Sigmoid colon (tissue), 6 donors: ENCODE measurements at regions not wholly inside any gene's neighbourhood (a gene's known extent, or its start where the extent isn't known, plus 50 kb on each side); places are given as distances from the start of the nearest gene placed in this dataset.

Experiments used
- DNase-seq: peaks from one replicate; pipeline ENCODE4 v3.0.0-alpha.2; 2019
- H3K27ac ChIP-seq, 4 donors: fragments of 200-600 bp; sonication (generic); one replicate each; pipeline ENCODE4 v1.5.1; 2016 to 2019; ENCODE audit warnings: mild to moderate bottlenecking in 1 of 4
- H3K27me3 ChIP-seq, 3 donors: fragments of 200-600 bp; sonication (generic); one replicate each; pipeline ENCODE4 v1.5.1; 2019; ENCODE audit warnings: mild to moderate bottlenecking in 1 of 3
- H3K36me3 ChIP-seq, 4 donors: fragments of 200-600 bp; sonication (generic); one replicate each; pipeline ENCODE4 v1.5.1; 2016 to 2019
- H3K4me1 ChIP-seq, 4 donors: fragments of 200-600 bp; sonication (generic); one replicate each; pipeline ENCODE4 v1.5.1; 2017 to 2019
- H3K4me3 ChIP-seq, 4 donors: fragments of 200-600 bp; sonication (generic); one replicate each; pipeline ENCODE4 v1.5.1; 2017 to 2019; ENCODE audit warnings: mild to moderate bottlenecking in 2 of 4, moderate library complexity in 1 of 4
- H3K9me3 ChIP-seq, 4 donors: fragments of 200-600 bp in 3 of 4; sonication (generic) in 3 of 4; one replicate each; pipeline versions ENCODE4 v1.5.1 to v1.6.1; 2013 to 2019
- EP300 ChIP-seq, 4 donors: sonication (generic); formaldehyde crosslinking; IDR thresholded peaks; one replicate each; pipeline ENCODE4 v1.6.1; 2017; ENCODE audit warnings: antibody characterized with exemption in 4 of 4
- POLR2A ChIP-seq, 2 donors: fragments of 450-650 bp; IDR thresholded peaks; one replicate each; pipeline ENCODE4 v1.6.1; 2016; ENCODE audit warnings: antibody characterized with exemption in 2 of 2, mild to moderate bottlenecking in 2 of 2, moderate library complexity in 2 of 2
- POLR2AphosphoS5 ChIP-seq, 4 donors: sonication (generic); formaldehyde crosslinking; IDR thresholded peaks; one replicate each; pipeline ENCODE4 v1.6.1; 2017; ENCODE audit warnings: antibody characterized with exemption in 4 of 4
- WGBS, 2 donors: extraction: QIAGEN DNeasy Blood & Tissue Kit; methylation state at CpG; one replicate each; pipeline ENCODE4 v1.1.7; 2013; 5-methylcytosine and 5-hydroxymethylcytosine counted together
- intact Hi-C: fragments of 100-400 bp; cut with DNase I; formaldehyde crosslinking; loops from one replicate; pipeline ENCODE4 v1.15.1; 2023
- TF ChIP-seq, protein P1 (sequence below), 4 experiments: fragments of 450-650 bp in 3 of 4; fragments of 200-600 bp in 1 of 4; IDR thresholded peaks; one replicate each; pipeline ENCODE4 v1.5.1; 2016 to 2019; ENCODE audit warnings: antibody characterized with exemption in 4 of 4, mild to moderate bottlenecking in 3 of 4, moderate library complexity in 2 of 4
- donor health status: healthy with polysubstance abuse.
- donor health status: healthy.

DNA sequence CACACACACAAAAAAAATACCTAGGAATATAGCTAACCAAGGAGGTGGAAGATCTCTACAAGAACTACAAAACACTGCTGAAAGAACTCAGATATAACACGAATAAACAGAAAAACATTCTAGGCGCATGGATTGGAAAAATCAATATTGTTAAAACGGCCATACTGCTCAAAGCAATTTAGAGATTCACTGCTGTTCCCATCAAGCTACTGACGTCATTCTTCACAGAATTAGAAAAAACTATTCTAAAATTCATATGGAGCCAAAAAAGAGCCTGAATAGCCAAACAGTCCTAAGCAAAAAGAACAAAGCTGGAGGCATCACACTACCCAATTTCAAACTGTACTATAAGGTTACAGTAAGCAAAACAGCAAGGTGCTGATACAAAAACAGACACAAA lies 390.2 kb downstream of the IDS start:
- TF ChIP-seq EP300 (IDR thresholded peaks at IDR 0.05) (no peak), POLR2A (IDR thresholded peaks at IDR 0.05) (no peak), POLR2AphosphoS5 (IDR thresholded peaks at IDR 0.05) (no peak)
- TF ChIP-seq, protein P1, sequence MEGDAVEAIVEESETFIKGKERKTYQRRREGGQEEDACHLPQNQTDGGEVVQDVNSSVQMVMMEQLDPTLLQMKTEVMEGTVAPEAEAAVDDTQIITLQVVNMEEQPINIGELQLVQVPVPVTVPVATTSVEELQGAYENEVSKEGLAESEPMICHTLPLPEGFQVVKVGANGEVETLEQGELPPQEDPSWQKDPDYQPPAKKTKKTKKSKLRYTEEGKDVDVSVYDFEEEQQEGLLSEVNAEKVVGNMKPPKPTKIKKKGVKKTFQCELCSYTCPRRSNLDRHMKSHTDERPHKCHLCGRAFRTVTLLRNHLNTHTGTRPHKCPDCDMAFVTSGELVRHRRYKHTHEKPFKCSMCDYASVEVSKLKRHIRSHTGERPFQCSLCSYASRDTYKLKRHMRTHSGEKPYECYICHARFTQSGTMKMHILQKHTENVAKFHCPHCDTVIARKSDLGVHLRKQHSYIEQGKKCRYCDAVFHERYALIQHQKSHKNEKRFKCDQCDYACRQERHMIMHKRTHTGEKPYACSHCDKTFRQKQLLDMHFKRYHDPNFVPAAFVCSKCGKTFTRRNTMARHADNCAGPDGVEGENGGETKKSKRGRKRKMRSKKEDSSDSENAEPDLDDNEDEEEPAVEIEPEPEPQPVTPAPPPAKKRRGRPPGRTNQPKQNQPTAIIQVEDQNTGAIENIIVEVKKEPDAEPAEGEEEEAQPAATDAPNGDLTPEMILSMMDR (IDR thresholded peaks at IDR 0.05), result no peak
- intact Hi-C loops, result no loop called here
- Histone ChIP-seq H3K4me3 (no peak overlapping the region), H3K9me3 (no peaks in the 10 kb centered on the region), H3K27ac (no peak overlapping the region), H3K36me3 (no peaks in the 10 kb centered on the region), H3K4me1 (no peaks in the 10 kb centered on the region), H3K27me3 (no peaks in the 10 kb centered on the region)
- 70 to 81% methylated on average over 4 of the region's 4 CpGs for WGBS, 2 donors
- DNase-seq, result no peak

DNA sequence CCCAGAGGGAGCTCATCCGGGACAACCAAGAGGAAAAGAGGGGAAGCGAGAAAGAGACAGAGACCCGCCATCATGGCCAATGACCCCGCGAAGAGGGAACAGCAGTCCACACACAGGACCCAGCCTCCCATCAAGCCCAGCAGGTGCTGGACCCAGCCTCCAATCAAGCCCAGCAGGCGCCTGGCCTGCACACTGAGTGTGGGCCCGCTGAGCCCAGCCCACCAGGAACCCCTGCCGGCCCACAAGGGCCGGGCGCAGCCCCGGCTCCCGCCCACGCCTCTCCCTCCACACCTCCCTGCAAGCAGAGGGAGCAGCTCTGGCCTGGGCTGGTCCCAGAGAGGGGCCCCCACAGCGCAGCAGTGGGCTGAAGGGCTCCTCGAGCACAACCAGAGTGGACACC lies 391.1 kb downstream of the IDS start:
- no peaks in the 10 kb centered on the region for H3K36me3 ChIP-seq
- no peak overlapping the region for H3K4me3 ChIP-seq
- no peak for DNase-seq
- no peak overlapping the region for H3K27ac ChIP-seq
- no peak for TF ChIP-seq POLR2A (IDR thresholded peaks at IDR 0.05)
- TF ChIP-seq, protein P1 (IDR thresholded peaks at IDR 0.05), result no peak
- TF ChIP-seq POLR2AphosphoS5 (IDR thresholded peaks at IDR 0.05), result no peak
- no peak for TF ChIP-seq EP300 (IDR thresholded peaks at IDR 0.05)
- WGBS, 2 donors, result 89 to 90% methylated on average over 15 of the region's 15 CpGs
- H3K4me1 ChIP-seq, result no peaks in the 10 kb centered on the region
- intact Hi-C loops, result no loop called here
- H3K27me3 ChIP-seq, result no peaks in the 10 kb centered on the region
- H3K9me3 ChIP-seq, result no peaks in the 10 kb centered on the region

DNA sequence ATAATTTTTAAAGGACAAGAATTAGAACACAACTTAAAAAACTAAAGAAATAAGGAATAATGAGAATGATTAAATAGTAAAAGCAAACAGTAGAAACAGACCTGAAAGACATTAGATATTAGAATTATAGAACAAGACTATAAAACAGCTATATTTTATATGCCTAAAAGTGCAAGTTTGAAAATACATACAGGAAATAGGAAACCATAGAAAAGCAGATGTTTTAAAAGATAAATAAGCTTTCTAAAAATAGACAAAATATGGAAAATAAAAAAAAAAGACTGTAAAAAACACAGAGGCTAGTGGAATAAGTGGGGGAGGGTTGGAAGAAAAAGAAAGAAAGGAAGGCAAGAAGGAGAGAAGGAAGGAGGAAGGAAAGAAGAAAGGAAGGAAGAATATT lies 407.3 kb downstream of the IDS start:
- Histone ChIP-seq H3K9me3 (no peaks in the 10 kb centered on the region), H3K4me3 (no peak overlapping the region), H3K27ac (no peak overlapping the region), H3K36me3 (no peaks in the 10 kb centered on the region), H3K27me3 (no peaks in the 10 kb centered on the region), H3K4me1 (no peaks in the 10 kb centered on the region)
- DNase-seq, result no peak
- intact Hi-C loops, result no loop called here
- TF ChIP-seq, protein P1 (IDR thresholded peaks at IDR 0.05), result no peak
- no peak for TF ChIP-seq EP300 (IDR thresholded peaks at IDR 0.05)
- no peak for TF ChIP-seq POLR2A (IDR thresholded peaks at IDR 0.05)
- TF ChIP-seq POLR2AphosphoS5 (IDR thresholded peaks at IDR 0.05), result no peak

DNA sequence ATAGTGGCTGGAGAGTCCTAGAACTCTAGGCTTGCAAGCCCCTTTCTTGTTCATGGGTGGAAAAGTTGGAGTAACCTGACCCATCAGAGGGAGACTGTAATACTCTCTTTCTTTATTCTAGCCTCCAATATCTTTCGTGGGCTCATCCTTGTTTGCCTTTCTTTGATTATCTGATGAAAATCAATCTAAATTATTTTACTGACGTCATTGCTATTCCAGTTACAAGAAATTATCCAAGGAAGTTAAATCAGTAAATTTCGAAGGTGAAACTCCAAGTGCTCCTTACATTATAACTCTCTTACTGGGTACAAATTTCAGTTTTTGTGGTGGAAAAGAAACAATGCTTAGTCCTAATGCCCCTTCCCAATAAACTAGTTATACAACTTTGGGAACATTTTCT lies 412.9 kb downstream of the IDS start:
- H3K4me1 ChIP-seq, result no peaks in the 10 kb centered on the region
- no peak overlapping the region for H3K27ac ChIP-seq
- 65 to 80% methylated on average over 3 of the region's 3 CpGs for WGBS, 2 donors
- TF ChIP-seq EP300 (IDR thresholded peaks at IDR 0.05) (no peak), POLR2AphosphoS5 (IDR thresholded peaks at IDR 0.05) (no peak), POLR2A (IDR thresholded peaks at IDR 0.05) (no peak)
- TF ChIP-seq, protein P1 (IDR thresholded peaks at IDR 0.05), result no peak
- intact Hi-C loops, result no loop called here
- H3K4me3 ChIP-seq, result no peak overlapping the region
- H3K9me3 ChIP-seq, result no peaks in the 10 kb centered on the region
- H3K36me3 ChIP-seq, result no peaks in the 10 kb centered on the region
- no peaks in the 10 kb centered on the region for H3K27me3 ChIP-seq
- no peak for DNase-seq

DNA sequence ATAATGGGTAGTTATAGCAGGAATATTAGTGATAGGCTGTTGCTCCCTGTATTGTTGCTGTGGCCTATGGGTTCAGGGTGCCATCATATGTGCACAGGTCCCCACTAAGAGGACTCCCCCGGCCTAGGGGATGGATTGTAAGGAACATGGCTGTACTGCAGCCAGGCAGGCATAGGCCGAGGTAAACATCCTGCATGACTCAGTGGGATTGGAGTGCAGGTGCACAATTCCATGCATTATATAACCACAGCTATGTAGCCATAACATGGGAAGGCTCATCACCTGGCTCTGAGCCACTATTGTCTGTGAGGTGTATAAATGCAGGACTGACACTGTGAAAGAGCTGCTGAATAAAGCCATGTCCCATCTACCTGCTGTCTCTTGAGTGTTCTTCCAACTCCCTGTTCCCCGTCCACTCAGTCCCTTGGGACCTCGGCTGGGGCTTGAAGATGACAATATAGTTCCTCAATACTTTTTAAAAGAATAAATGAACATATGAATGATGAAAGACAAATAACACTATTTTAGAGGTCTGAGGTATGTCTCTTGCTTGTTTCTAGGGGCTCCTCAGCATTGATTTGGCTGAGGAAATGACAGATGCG lies 425.2 kb downstream of the IDS start:
- no peaks in the 10 kb centered on the region for H3K27me3 ChIP-seq
- 76 to 90% methylated on average over 5 of the region's 5 CpGs for WGBS, 2 donors
- no peak overlapping the region for H3K4me3 ChIP-seq
- H3K36me3 ChIP-seq, result no peaks in the 10 kb centered on the region
- no peak overlapping the region for H3K27ac ChIP-seq
- TF ChIP-seq POLR2AphosphoS5 (IDR thresholded peaks at IDR 0.05), result no peak
- no peak for TF ChIP-seq POLR2A (IDR thresholded peaks at IDR 0.05)
- TF ChIP-seq, protein P1 (IDR thresholded peaks at IDR 0.05), result no peak
- TF ChIP-seq EP300 (IDR thresholded peaks at IDR 0.05), result no peak
- no peaks in the 10 kb centered on the region for H3K9me3 ChIP-seq
- no peaks in the 10 kb centered on the region for H3K4me1 ChIP-seq
- no peak for DNase-seq
- intact Hi-C loops, result no loop called here
